ENCODE measurements at regions not wholly inside any gene's neighbourhood (a gene's known extent, or its start where the extent isn't known, plus 50 kb on each side); places are given as distances from the start of the nearest gene placed in this dataset.

- H3K4me3 ChIP-seq (ENCODE audit: low read length), result no peak overlapping the region
- no peak overlapping the region for H3K27ac ChIP-seq (ENCODE audit: low read length)
- no peaks in the 10 kb centered on the region for H4K20me1 ChIP-seq (ENCODE audit: insufficient read depth, low read length)
- no peaks in the 10 kb centered on the region for H3K4me1 ChIP-seq (ENCODE audit: low read length)
- no peaks in the 10 kb centered on the region for H3K27me3 ChIP-seq (ENCODE audit: low read depth, low read length)
- H3K4me2 ChIP-seq (ENCODE audit: low read length), result no peak overlapping the region
- no peak overlapping the region for H2AFZ ChIP-seq (ENCODE audit: low read depth, low read length)
- no peaks in the 10 kb centered on the region for H3K79me2 ChIP-seq (ENCODE audit: low read length)
- no peak for TF ChIP-seq CTCF (IDR thresholded peaks at IDR 0.05; ENCODE audit: low read depth, low read length)
- TF ChIP-seq EZH2phosphoT487 (IDR thresholded peaks at IDR 0.05; ENCODE audit: low read depth), result no peak
- no peak overlapping the region for H3K9ac ChIP-seq (ENCODE audit: low read length)
- H3K9me3 ChIP-seq (ENCODE audit: insufficient read depth, low read length), result no peaks in the 10 kb centered on the region
- H3K36me3 ChIP-seq (replicated peaks; ENCODE audit: low read depth, low read length), result no peaks in the 10 kb centered on the region
Observed at GRCh38 chr10:128280271-128280670, 154.0 kb upstream of the MKI67 start.

- H3K27me3 ChIP-seq (ENCODE audit: low read depth, low read length), result no peaks in the 10 kb centered on the region
- H2AFZ ChIP-seq (ENCODE audit: low read depth, low read length), result no peak overlapping the region
- H4K20me1 ChIP-seq (ENCODE audit: insufficient read depth, low read length), result no peaks in the 10 kb centered on the region
- no peak overlapping the region for H3K9ac ChIP-seq (ENCODE audit: low read length)
- H3K36me3 ChIP-seq (replicated peaks; ENCODE audit: low read depth, low read length), result no peaks in the 10 kb centered on the region
- no peaks in the 10 kb centered on the region for H3K9me3 ChIP-seq (ENCODE audit: insufficient read depth, low read length)
- TF ChIP-seq EZH2phosphoT487 (IDR thresholded peaks at IDR 0.05; ENCODE audit: low read depth), result no peak
- TF ChIP-seq CTCF (IDR thresholded peaks at IDR 0.05; ENCODE audit: low read depth, low read length), result no peak
- H3K4me1 ChIP-seq (ENCODE audit: low read length), result no peaks in the 10 kb centered on the region
- no peak overlapping the region for H3K4me2 ChIP-seq (ENCODE audit: low read length)
- no peak overlapping the region for H3K27ac ChIP-seq (ENCODE audit: low read length)
- no peaks in the 10 kb centered on the region for H3K79me2 ChIP-seq (ENCODE audit: low read length)
- no peak overlapping the region for H3K4me3 ChIP-seq (ENCODE audit: low read length)
Observed at GRCh38 chr10:128281343-128281742, 155.1 kb upstream of the MKI67 start.

- H4K20me1 ChIP-seq (ENCODE audit: insufficient read depth, low read length), result no peaks in the 10 kb centered on the region
Observed at GRCh38 chr10:128281861-128282260, 155.6 kb upstream of the MKI67 start.

GRCh38 chr10:128286141-128286761 is 160.0 kb upstream of the MKI67 start:
- no peaks in the 10 kb centered on the region for H3K79me2 ChIP-seq (ENCODE audit: low read length)
- no peaks in the 10 kb centered on the region for H3K9me3 ChIP-seq (ENCODE audit: insufficient read depth, low read length)
- H3K36me3 ChIP-seq (replicated peaks; ENCODE audit: low read depth, low read length), result no peaks in the 10 kb centered on the region
- no peak for TF ChIP-seq CTCF (IDR thresholded peaks at IDR 0.05; ENCODE audit: low read depth, low read length)
- no peak for TF ChIP-seq EZH2phosphoT487 (IDR thresholded peaks at IDR 0.05; ENCODE audit: low read depth)
- no peak overlapping the region for H3K4me3 ChIP-seq (ENCODE audit: low read length)
- no peak overlapping the region for H3K4me2 ChIP-seq (ENCODE audit: low read length)
- H3K4me1 ChIP-seq (ENCODE audit: low read length), result no peaks in the 10 kb centered on the region
- no peaks in the 10 kb centered on the region for H4K20me1 ChIP-seq (ENCODE audit: insufficient read depth, low read length)
- H3K9ac ChIP-seq (ENCODE audit: low read length), result no peak overlapping the region
- H3K27ac ChIP-seq (ENCODE audit: low read length), result no peak overlapping the region
- no peaks in the 10 kb centered on the region for H3K27me3 ChIP-seq (ENCODE audit: low read depth, low read length)
- H2AFZ ChIP-seq (ENCODE audit: low read depth, low read length), result no peak overlapping the region

More at GRCh38 chr10:128281861-128282260, 155.6 kb upstream of the MKI67 start:
- Histone ChIP-seq H3K4me1 (ENCODE audit: low read length) (no peaks in the 10 kb centered on the region), H3K9me3 (ENCODE audit: insufficient read depth, low read length) (no peaks in the 10 kb centered on the region), H3K36me3 (replicated peaks; ENCODE audit: low read depth, low read length) (no peaks in the 10 kb centered on the region), H3K27me3 (ENCODE audit: low read depth, low read length) (no peaks in the 10 kb centered on the region), H3K4me3 (ENCODE audit: low read length) (no peak overlapping the region), H3K9ac (ENCODE audit: low read length) (no peak overlapping the region), H3K27ac (ENCODE audit: low read length) (no peak overlapping the region), H3K4me2 (ENCODE audit: low read length) (no peak overlapping the region), H3K79me2 (ENCODE audit: low read length) (no peaks in the 10 kb centered on the region), H2AFZ (ENCODE audit: low read depth, low read length) (no peak overlapping the region)
- TF ChIP-seq EZH2phosphoT487 (IDR thresholded peaks at IDR 0.05; ENCODE audit: low read depth) (no peak), CTCF (IDR thresholded peaks at IDR 0.05; ENCODE audit: low read depth, low read length) (no peak)

All from OCI-LY3 (cell line).